Retina (tissue), 1 donor: ENCODE measurements at regions not wholly inside any gene's neighbourhood (a gene's known extent, or its start where the extent isn't known, plus 50 kb on each side); places are given as distances from the start of the nearest gene placed in this dataset.
"Not testable (repeated sequence)": the region's sequence is repeated elsewhere in the genome, so short reads cannot be mapped to it uniquely, and the experiment has no call there.

Experiments
- DNase-seq: peaks from one replicate; pipeline ENCODE4 v3.0.0-alpha.2; 2016

DNA sequence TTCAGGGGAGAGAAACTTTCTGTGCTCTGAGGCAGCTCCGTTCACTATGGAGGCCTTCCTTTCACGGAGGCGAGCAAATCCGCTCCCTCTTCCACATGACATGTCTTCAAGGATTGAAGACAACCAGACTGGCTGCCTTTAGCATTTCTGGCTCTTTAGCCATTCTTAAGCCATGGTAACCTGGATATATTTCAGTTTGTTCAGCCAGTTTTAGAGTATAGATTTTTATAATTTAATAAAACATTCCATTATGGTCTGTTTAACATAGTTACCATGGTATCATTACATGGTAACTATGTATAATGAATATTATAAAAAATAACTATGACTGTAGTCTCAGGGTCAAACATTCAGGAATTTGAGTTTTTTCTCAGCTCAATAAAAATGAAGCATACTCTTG, 54.2 kb upstream of the NFIA start:
- DNase-seq = no peak

DNA sequence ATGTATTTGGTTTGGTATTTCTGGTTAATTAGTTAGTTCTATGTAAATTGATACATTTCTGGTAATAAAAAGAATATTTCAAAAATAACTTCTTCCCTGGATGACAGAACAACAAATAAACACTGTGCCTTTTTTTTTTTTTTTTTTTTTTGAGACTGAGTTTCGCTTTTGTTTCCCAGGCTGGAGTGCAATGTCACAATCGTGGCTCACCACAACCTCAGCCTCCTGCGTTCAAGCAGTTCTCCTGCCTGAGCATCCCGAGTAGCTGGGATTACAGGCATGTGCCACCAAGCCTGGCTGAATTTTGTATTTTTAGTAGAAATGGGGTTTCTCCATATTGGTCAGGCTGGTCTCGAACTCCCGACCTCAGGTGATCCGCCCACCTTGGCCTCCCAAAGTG, 64.3 kb upstream of the NFIA start:
- DNase-seq = not testable (repeated sequence)

DNA sequence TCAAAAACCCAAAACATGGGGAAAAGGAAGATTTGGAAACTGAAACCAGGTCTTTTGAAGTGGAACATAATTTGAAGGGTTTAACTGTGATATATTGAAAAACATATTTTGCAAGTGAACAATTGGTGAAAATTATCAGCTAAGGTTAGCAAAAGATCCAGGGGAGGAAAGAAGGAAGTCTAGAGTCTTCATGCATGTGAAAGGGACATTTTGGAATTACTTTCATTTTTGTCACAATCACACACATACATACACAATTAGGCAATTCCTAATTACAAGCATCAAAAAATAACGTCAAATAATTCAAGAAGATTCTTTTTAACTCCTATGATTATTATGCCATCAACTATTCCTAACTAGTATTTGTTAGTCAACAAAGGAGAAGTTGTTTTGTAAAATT, 64.7 kb upstream of the NFIA start:
- DNase-seq = no peak

DNA sequence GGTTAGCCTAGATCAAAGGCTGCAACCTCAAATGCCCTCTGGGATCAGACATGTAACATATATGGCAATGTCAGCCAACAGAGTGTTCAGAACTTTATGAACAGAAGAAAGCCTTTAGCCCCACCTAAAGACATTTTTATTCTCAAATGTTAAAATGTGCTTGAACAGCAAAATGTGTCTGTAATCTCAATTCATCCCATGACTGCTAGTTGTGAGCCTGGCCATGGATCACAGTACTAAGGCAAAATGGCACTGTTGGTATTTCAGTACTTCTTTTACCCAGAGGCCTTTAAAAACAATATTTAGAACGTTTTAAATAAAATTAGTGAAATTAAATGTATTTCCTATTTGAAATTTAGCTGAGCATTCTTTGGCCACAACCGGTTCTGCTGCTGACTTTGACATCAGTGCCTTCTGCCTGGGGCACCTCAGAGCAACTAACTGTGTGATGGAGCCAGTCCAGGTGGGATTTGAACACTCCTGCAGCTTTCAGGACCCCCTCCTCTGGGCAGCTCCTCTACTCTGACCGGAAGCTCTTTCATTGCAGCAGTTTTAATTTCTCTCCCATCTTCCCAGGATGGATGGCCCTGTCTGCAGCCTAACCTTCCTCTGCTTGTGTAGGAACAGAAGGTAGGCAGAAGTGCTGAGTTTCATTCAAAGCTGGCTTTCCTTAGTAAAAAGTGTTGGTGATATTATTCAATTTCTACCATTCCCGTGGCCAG, 68.3 kb upstream of the NFIA start:
- DNase-seq = no peak

DNA sequence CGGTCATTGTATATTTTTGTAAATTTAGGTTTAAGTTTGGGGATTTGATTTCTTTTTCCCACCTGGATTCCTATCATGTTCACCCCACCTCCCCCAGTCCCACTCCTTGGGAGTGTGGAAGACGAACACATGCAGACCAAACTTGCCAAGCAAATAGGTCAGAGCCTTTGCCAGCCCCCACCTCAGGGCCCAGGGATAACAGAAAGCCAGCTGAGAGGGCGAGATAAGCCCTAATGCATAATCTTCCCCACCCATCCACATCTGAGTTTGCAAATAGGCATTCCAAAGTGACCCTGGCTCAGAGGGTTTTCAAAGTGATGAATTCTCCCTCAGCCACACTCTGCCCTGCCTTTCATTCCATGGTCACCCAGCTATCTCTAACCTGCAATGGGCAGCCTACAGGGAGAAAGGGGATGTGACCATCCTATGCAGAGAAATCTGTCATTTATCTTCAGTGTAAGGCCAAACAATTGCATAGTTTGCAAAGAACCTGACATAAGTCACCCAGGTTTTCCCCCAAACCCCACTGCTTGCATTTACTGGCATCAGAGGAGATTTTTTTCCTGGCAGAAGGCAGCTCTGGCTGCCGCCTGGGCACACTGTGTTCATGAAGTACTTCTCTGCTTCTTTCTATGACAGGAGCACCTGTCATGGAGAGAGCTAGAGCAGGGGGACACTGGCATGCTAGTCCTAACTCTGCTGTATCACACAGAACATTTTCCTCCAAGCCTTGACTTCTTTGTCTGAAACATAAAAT, 69.0 kb upstream of the NFIA start:
- DNase-seq = no peak

DNA sequence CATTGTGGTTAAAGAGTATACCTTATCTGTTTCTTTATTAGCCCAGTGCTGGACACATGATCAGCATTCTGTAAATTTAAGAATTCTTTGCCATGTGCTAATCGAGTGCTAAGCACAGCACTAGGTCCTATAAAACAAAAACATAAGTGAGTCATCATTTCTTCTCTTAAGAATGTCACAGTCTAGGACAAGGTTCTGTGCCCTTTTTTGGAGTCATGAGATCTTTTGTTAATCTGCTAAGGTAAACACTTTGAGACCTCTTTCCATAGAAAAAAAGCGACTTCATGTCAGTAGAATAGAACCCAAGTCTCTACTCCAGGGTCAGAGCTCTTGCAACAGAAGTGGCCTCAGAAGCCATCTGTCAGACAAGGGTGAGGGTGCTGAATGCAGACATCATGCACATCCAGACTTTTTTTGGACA, 70.0 kb upstream of the NFIA start:
- no peak for DNase-seq

DNA sequence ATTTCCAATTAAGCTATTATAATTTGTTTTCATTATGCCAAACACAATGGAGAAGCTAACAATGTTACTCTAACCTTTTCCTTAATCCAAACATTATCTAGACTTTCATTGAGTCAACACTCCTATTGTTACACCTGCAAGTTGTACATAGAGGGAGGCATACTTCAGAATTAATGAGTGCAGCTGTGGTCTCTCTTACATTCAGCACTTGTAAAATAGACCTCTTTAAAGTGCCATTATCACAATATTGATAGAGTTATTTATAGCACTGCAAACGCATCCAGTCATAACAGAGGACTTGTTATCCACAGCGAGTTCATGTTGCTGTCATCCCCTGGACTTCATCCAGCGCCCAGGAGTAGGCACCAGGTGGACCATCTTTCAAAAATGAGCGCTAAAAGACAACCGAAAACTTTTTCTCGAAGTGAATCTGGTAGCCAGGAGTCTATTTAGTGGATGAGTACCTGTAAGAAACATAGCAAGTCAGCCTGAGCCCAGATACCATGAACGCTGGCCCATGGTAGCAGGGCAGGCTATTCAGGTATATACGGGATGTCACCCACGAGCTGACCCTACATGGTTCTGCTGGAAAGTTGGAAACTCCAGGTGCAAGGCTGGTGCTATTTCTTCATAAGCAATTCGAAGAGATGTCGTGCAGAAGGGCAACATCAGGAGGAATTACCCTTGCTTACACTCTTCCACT, 70.6 kb upstream of the NFIA start:
- DNase-seq = no peak

DNA sequence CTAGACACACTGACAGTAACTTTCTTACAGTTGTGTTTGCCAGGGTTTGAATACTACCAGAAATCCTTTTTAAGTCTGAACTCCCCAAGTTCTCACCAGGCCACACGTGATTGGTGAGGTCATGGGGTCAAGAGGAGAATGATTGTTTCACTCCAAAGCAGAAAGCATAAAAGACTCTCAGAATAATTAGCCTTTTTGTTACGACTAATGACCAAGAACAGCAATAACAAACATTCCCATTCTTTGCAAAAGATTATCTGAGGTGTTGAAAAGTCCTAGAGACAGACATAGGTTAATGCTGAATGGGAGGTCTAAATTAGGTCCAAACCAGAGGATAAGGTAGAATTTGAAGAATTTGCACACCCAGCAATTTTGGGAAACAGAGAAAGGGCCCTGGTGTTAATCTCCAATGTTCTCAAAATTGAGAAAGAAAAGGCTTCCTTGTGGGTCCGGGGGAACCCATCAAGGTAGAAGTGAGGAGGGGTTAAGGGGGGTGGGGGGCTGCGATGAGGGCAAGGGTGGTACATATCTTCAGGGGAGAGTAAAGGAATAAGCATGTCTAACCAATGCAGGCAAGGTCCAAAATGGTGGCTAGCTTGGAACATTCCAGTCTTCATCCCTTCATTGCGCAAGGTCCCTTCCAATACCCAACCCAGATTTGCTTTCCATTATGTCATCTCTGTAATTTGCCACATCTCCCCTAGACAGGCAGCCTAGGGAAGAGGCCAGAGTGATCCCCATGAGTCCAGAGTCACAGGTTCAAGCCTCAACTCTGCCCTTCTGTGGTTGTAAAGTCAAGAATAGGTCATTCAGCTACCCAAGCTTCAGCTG, 74.6 kb upstream of the NFIA start:
- DNase-seq = no peak

DNA sequence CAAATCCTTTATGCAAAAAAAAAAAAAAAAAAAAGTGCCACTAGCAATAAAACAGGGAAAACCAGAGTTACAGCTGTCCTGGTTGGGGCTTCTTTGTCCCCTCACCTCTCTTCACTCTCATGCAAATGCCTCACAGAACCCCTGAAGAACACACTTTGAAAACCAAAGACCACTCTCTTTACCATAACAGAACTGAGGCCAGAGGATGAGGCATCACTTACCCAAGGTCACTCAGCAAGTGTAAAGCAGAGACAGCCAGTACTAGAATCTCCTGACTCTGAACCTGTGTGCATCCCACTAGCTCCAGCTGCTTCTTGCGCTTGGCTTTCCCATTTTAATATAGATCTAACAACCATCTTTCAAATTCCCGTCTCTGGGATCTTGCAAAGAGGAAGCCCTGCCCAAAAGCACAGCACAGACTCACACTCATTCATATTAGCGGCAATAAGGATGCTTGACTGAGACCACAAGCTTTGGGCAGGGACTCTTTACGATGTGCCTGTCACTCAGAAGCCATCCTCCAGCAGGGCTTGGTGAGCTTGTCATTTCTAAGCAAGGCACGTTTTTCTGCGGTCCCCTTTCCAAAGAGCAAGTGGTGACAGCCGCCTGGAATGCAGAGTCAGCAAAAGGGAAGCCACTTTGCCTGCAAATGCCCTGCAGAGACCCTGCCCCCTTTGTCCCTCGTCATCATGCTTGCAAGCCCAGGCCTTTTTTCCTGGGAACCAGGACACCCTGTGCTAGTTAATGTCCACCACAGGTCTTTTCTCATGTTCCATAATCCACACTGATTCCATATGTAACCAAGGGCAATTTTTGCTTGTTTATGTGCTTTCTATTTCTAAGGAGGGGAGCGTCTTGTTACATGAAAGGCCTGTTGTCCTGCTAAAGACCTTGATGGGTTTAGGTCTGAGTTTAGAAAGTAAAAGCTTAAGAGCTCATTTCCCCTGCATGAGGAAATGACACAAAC, 76.5 kb upstream of the NFIA start:
- DNase-seq = peak; percentile 63

DNA sequence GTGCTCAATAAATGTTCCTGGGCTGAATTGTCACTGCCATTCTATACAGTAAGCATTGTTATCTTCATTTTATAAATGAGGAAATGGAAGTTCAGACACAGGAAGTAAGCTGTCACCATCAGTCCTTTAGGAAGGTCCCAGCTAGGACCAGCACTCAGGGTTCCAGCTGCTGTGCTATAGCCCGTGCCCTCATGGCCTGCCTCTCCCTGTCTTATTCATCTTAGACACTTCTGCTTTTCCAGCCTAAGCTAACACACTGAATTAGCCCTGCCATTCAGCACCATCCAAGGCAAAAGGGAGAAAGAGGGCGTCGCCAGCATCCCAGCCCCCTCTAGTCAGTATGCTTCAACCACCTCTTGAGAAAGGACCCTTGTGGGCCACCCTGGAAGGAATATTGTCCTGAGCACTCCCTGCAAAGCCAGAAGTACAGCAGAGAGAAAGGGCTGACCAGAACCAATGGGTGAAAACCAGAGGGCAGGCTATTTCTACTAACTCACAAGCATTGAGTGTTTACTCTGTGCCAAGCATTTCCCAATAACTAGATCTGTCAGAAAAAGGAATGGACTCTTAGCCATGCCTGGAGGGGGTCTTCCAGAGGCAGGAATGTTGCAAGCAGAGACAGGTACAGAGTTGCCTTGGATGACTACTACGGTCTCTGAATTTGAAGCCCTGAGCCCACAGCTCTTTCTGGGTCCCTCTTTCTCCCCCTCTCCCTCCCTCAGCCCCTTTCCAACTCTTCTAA, 77.9 kb upstream of the NFIA start:
- DNase-seq = no peak

DNA sequence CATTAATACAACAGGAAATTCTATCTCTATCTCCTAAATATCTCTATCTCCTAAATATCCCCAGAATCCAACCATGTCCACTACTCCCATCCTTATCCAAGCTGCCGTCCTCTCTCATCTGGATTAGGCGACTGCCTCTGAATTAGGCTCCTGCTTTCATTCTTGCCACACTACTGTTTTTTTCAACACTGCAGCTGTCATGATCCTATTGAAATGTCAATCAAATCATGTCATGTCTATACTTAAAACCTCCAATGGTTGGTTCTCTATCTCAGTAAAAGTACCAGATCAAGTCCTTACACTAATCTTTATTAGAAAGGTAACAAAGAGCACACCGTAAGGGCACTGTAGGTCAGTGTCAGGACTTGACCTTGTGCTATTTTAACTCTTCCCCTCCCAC, 82.0 kb upstream of the NFIA start:
- DNase-seq = no peak

DNA sequence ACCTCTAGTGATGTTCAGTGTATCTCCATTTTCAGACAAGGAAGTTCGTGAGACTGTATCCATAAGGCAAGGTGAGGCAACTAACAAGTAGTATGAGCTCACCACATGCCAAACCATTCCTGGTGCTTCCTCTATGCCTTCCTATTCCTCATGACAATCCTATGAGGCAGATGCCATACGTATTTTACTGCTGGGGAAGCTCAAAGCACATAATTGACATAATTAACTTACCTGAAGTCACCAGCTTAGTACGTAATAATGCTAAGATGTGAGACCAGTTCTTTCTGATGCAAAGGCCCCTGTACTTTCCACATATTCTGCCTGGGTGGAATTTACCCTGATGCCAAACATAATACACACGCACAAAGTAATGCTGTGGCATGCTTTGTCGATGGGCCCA, 83.6 kb upstream of the NFIA start:
- no peak for DNase-seq

DNA sequence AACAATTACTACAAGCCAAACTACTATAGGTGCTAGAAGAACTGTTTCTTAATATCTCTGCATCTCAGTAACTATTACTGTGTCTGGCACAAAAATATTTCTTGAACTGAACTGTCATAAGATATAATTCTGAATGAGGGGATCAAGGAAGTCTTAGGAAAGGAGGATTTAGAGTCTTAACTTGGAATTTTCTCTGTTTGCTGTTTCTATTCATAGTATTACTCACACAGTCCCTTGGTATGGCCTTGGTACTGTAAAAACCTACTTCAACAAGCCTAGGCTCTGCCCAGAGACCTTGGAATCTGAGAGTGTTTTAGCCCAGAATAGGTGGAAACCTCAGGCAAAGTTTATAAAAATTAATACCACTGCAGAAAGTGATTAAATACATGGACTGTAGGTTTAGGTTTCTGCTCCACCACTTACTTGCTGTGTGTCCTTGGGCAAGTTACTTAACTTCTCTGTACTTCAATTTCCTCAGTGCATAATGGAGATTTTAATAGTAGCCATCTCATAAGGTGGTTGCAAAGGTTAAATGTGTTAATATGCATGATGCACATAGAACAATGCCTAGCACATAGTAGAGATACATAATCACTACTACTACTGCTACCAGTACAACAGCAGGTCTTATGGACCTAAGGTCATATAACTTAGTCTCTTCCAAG, 87.4 kb upstream of the NFIA start:
- DNase-seq = no peak

DNA sequence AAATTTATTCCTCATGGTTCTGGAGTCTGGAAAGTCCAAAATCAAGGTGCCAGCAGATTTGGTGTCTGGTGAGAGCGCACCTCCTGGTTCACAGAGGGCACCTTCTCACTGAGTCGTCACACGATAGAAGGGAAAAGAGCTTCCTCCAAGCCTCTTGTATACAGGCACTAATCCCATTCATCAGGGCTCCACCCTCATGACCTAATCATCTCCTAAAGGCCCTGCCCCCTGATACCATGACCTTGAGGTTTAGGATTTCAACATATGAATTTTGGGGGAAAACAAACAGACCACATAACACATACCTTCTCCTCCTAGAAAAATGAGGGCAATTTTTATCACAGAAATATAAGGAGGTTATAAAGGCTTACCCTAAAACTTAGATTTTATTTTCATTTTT, 88.0 kb upstream of the NFIA start:
- DNase-seq = no peak

DNA sequence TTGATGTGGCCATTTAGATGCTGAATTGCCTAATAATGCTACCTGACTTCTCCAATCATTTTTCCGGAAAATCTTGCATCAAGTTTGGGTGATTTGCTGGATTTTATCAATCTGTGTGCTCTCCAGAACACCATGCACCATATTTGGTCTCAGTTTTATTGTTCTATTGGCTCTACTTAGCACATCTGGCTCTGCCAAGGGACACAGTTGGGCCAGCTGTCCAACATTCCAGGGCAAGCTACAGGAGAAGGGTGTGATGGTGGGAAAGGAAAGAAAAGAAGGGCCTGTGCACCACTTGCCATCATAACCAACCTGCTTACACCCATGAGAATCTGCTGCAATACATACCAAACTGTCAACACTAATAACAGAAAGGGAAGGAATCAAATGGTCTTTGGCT, 90.2 kb upstream of the NFIA start:
- no peak for DNase-seq

DNA sequence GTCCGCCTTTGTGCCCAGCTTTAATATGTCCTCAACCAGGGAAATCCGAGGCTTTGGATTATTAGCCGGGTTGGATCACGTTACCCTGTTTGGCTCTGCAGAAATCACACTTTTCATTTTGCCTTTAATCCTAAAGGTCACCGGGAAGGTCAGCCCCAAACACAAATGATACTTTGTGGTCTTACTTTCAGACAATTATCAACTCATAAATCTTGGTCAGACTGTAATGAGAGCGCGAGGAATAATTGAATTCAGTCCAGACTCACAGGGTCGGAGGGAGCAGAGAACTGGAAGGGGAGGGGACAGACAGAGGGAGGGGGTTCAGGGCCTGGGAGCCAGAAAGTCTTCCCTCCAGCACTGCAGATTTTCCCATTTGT, 91.7 kb upstream of the NFIA start:
- DNase-seq = no peak

DNA sequence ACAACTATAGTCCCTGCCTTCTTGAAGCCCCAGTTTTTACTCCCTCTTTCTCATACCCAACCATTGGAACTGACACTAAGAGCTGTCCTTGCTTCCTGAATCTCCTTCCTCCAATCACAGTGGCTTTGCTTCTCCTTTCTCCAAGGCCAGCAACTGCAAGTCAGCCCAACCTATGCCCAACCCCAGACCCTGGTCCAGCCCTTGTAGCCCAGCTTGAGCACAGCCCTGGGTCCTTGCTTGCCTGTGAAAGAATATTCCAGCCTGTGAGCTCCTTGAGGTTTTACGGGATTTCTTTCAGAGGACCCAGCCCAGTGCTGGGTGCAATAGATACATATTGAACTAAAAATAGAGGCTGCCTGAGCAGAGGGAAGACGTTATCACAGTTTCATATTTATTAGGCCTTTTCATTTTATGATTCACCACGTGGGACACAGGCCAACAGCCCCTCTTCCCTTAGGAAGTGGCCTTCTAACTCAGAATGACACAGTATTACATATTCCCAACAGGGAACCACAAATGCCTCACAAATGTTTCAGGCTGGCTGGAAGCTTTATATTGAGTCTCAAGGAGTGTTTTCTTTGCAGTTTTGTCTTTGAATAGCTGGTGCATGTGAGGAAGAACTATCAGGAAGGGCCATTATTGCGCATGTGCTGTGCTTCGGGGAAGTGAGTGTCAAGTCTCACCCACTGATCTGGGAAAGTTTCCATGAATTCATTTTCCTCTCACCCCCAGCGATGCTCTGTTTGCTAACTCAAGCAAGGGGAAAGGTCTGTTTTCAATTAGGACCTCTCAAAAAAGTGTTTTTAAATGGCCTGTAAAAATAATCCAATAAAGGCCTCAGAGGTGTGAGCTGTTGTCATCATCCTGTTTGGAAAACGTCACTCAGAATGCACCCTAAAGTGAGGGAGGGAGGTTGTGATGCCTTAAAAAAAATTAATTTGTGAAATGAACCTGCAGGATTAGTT, 92.3 kb upstream of the NFIA start:
- DNase-seq = no peak

DNA sequence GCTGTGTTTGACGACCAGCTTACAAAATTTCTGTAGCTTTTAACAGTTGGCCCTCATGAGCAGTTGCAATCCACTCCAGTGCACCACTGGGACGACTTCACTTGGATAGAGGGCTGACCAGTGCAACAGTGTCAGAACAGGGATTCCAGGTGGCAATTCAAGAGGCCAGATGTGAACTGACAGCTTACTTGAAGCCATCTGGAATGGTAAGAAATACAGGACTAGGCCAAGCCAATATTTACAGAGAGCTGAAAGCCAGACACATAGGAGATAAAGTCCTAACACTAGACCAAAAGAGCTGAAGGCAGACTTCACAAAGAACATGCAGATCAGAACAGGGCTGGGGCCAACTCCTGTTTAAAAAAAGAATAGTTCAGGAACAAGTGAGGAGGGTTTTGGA, 93.5 kb upstream of the NFIA start:
- DNase-seq = no peak

DNA sequence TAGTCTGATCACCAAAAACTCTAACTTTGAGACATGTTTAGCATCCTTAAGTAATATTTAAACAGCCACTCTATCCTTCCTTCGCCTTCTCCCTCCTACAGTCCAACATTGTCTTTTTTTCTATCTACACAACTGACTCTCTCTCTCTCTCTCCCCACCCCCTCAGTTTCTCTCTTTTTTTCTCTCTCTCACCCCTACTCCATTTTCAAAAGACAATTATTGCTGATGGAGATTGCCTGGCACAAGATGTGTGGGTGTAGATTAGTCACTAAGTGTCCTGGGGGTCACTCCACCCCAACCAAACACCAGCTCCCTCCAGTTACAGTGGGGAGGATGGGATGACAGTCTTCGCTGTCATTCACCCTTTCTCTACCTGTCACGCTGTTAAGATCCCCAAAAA, 94.5 kb upstream of the NFIA start:
- no peak for DNase-seq
